ENCODE measurements at regions not wholly inside any gene's neighbourhood (a gene's known extent, or its start where the extent isn't known, plus 50 kb on each side); places are given as distances from the start of the nearest gene placed in this dataset.
"Not testable (repeated sequence)": the region's sequence is repeated elsewhere in the genome, so short reads cannot be mapped to it uniquely, and the experiment has no call there.

DNA sequence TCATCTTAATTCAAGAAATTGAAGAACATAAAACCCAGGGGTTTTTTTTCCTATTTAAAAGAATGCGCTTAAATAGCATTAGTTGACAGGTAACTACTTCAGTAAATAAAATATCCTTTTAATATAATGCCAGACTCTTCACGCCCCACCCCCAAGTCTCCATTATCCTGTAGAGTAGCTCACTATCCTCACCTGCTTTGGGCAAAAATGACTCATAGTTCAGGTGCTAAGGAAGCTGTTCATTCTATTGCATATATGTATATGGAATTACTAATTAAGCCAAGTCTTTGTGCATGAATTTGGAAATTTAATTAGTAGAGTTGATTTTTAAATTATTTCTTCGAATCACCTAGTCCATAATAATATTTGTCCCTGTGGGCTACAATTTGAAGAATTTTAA lies 656.8 kb upstream of the ANKRD30A start:
- Mint-ChIP-seq H3K27ac (ENCODE audit: unreplicated experiment) (no peak overlapping the region), H3K4me3 (ENCODE audit: unreplicated experiment) (no peak overlapping the region), H3K9me3 (ENCODE audit: low read depth) (no peaks in the 10 kb centered on the region), H3K36me3 (ENCODE audit: low read depth) (no peaks in the 10 kb centered on the region), H3K27me3 (ENCODE audit: low read depth) (no peaks in the 10 kb centered on the region), H3K4me1 (ENCODE audit: low read depth) (peaks cover 20% of the 10 kb centered on the region)
- TF ChIP-seq, protein P1, sequence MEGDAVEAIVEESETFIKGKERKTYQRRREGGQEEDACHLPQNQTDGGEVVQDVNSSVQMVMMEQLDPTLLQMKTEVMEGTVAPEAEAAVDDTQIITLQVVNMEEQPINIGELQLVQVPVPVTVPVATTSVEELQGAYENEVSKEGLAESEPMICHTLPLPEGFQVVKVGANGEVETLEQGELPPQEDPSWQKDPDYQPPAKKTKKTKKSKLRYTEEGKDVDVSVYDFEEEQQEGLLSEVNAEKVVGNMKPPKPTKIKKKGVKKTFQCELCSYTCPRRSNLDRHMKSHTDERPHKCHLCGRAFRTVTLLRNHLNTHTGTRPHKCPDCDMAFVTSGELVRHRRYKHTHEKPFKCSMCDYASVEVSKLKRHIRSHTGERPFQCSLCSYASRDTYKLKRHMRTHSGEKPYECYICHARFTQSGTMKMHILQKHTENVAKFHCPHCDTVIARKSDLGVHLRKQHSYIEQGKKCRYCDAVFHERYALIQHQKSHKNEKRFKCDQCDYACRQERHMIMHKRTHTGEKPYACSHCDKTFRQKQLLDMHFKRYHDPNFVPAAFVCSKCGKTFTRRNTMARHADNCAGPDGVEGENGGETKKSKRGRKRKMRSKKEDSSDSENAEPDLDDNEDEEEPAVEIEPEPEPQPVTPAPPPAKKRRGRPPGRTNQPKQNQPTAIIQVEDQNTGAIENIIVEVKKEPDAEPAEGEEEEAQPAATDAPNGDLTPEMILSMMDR (IDR thresholded peaks at IDR 0.05), result no peak
- no peak for DNase-seq (ENCODE audit: low spot score)

DNA sequence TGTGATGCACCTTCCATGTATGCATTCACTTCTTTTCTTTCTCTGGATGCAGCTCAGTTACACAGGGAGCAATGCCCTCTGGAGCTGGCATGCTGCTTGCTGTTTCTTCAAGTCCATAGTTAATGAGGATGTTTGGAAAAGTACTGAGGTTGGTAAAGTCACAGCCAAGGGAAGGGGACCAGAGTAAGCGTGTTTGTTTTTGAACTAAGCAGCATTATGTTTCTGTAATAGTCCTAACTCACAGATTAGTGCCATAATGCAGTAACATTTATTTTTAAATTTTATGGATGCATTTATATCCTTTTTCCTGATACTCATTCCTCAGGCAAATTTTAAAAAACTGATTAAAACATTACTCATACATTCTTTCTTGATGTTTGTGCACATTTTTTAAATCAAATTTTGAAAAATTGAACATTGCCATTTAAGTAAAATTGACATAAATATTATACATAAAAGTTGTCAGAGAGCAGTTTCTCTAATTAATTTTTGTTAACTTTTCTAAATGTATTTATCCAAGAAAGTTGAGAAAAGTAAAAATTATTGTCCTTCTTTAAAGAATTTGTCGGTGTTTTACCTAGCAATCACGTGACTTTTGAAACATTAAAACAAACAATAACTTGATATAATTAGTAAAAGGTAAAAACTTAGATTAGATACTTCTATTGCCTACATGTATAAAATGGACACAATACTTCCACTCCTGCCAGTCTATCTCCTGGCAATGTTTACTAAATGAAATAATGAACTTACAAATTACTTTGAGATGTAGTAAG lies 659.6 kb upstream of the ANKRD30A start:
- Mint-ChIP-seq H3K9me3 (ENCODE audit: low read depth) (no peaks in the 10 kb centered on the region), H3K27me3 (ENCODE audit: low read depth) (no peaks in the 10 kb centered on the region), H3K4me1 (ENCODE audit: low read depth) (peaks cover 14% of the 10 kb centered on the region), H3K27ac (ENCODE audit: unreplicated experiment) (no peak overlapping the region), H3K36me3 (ENCODE audit: low read depth) (no peaks in the 10 kb centered on the region), H3K4me3 (ENCODE audit: unreplicated experiment) (no peak overlapping the region)
- TF ChIP-seq, protein P1 (IDR thresholded peaks at IDR 0.05), result no peak
- DNase-seq (ENCODE audit: low spot score), result no peak

DNA sequence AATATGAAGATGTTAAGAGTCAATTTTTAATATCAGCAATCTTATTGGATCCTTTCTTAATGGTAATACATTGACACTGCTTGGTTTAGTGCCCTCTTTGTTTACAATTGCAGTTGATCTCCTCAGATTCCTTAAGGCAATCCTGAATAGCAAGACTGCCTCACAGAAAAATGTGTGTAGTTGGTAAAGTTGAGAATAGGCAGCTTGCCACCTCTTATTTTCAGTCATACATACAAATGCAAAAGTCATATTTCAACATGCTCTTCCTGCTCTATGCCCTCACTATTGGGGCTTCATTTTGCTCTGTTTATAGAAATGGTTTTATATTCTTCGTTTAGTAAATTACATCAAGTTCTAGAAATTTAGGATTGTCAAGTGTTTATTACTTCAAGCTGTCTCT lies 661.1 kb upstream of the ANKRD30A start:
- H3K36me3 Mint-ChIP-seq (ENCODE audit: low read depth), result no peaks in the 10 kb centered on the region
- peaks cover 14% of the 10 kb centered on the region for H3K4me1 Mint-ChIP-seq (ENCODE audit: low read depth)
- H3K27me3 Mint-ChIP-seq (ENCODE audit: low read depth), result no peaks in the 10 kb centered on the region
- no peak for DNase-seq (ENCODE audit: low spot score)
- H3K9me3 Mint-ChIP-seq (ENCODE audit: low read depth), result no peaks in the 10 kb centered on the region
- TF ChIP-seq, protein P1 (IDR thresholded peaks at IDR 0.05), result no peak
- H3K4me3 Mint-ChIP-seq (ENCODE audit: unreplicated experiment), result no peak overlapping the region
- no peak overlapping the region for H3K27ac Mint-ChIP-seq (ENCODE audit: unreplicated experiment)

DNA sequence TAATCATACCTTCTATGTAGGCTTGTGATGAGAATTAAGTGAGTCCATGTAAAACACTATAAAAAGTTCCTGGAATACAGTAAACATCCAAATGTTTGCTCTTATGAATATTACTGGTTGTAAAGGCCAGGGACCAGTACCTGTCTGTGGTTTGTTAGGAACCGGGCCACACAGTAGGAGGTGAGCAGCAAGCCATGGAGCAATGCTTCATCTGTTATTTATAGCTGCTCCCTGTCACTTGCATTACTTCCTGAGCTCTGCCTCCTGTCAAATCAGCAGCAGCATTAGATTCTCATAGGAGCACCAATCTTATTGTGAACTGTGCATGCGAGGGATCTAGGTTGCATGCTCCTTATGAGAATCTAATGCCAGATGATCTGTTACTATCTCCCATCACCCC lies 662.0 kb upstream of the ANKRD30A start:
- H3K36me3 Mint-ChIP-seq (ENCODE audit: low read depth), result no peaks in the 10 kb centered on the region
- no peak for DNase-seq (ENCODE audit: low spot score)
- H3K9me3 Mint-ChIP-seq (ENCODE audit: low read depth), result peaks cover 4% of the 10 kb centered on the region
- H3K4me1 Mint-ChIP-seq (ENCODE audit: low read depth), result peaks cover 14% of the 10 kb centered on the region
- TF ChIP-seq, protein P1 (IDR thresholded peaks at IDR 0.05), result no peak
- no peaks in the 10 kb centered on the region for H3K27me3 Mint-ChIP-seq (ENCODE audit: low read depth)
- no peak overlapping the region for H3K4me3 Mint-ChIP-seq (ENCODE audit: unreplicated experiment)
- no peak overlapping the region for H3K27ac Mint-ChIP-seq (ENCODE audit: unreplicated experiment)

DNA sequence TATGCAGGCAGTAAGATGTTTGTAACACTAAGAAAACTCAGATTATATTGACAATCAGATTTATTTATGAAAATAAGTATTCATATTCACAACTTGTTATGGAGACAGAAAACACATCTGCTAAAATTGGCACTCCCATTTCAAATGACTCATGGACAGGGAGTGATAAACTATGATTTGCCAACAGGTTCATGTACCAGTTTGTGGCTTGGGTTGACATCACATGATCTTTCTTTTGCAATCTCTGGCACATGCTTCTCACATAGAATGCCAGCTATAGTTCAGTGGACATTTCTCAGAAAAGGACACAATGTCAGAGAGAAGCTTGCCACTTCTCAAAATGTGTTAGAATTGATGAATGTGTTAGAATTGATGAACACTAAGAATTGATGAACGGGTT lies 663.2 kb upstream of the ANKRD30A start:
- Mint-ChIP-seq H3K9me3 (ENCODE audit: low read depth) (peaks cover 6% of the 10 kb centered on the region), H3K4me1 (ENCODE audit: low read depth) (peaks cover 14% of the 10 kb centered on the region), H3K27ac (ENCODE audit: unreplicated experiment) (no peak overlapping the region), H3K4me3 (ENCODE audit: unreplicated experiment) (no peak overlapping the region), H3K36me3 (ENCODE audit: low read depth) (no peaks in the 10 kb centered on the region), H3K27me3 (ENCODE audit: low read depth) (no peaks in the 10 kb centered on the region)
- TF ChIP-seq, protein P1 (IDR thresholded peaks at IDR 0.05), result no peak
- no peak for DNase-seq (ENCODE audit: low spot score)

DNA sequence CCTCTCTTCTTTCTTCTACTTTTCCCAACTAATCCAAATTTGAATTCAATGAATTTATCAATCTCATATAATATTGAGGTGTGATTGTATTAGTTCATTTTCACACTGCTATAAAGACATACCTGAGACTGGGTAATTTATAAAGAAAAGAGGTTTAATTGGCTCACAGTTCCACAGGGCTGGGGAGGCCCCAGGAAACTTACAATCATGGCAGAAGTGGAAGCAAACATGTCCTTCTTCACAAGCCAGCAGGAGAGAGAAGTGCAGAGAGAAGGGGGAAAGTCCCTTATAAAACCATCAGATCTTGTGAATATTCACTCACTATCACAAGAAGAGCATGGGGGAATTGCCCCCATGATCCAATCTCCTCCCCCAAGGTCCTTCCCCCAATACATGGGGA lies 667.0 kb upstream of the ANKRD30A start:
- H3K4me3 Mint-ChIP-seq (ENCODE audit: unreplicated experiment); H3K27ac Mint-ChIP-seq (ENCODE audit: unreplicated experiment); H3K4me1 Mint-ChIP-seq (ENCODE audit: low read depth); H3K36me3 Mint-ChIP-seq (ENCODE audit: low read depth); DNase-seq (ENCODE audit: low spot score); H3K9me3 Mint-ChIP-seq (ENCODE audit: low read depth); H3K27me3 Mint-ChIP-seq (ENCODE audit: low read depth): not testable (repeated sequence)

Measured in chondrocyte (in vitro differentiated cells).